ENCODE measurements at regions not wholly inside any gene's neighbourhood (a gene's known extent, or its start where the extent isn't known, plus 50 kb on each side); places are given as distances from the start of the nearest gene placed in this dataset.

DNA sequence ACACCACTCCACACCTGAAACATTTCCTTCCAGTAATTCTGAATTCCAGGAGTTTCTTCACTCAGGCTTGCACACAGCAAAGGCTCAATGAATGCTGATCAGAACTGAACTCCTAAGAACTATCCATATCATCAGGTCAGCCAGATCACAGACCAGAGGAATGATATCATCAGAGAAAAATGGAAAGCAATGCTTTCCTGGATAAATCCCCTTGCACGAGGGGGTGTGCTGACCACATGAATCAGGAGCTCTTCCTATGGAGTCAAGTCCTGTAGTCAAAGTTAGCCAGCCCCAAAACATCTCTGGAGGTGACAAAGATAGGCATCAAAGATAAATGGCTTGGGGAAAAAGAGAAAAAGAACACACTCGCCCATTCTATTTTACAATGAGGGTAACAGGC, 83.8 kb upstream of the ACVR2A start:
- Mint-ChIP-seq H3K36me3 (no peaks in the 10 kb centered on the region), H3K9me3 (peaks cover 19% of the 10 kb centered on the region), H3K4me3 (no peak overlapping the region), H3K27ac (no peak overlapping the region), H3K4me1 (peaks cover 1% of the 10 kb centered on the region), H3K27me3 (ENCODE audit: low read depth) (no peaks in the 10 kb centered on the region)
- no peak for DNase-seq (ENCODE audit: low spot score in 2 of 2, unreplicated experiment in 2 of 2)
- TF ChIP-seq, protein P1, sequence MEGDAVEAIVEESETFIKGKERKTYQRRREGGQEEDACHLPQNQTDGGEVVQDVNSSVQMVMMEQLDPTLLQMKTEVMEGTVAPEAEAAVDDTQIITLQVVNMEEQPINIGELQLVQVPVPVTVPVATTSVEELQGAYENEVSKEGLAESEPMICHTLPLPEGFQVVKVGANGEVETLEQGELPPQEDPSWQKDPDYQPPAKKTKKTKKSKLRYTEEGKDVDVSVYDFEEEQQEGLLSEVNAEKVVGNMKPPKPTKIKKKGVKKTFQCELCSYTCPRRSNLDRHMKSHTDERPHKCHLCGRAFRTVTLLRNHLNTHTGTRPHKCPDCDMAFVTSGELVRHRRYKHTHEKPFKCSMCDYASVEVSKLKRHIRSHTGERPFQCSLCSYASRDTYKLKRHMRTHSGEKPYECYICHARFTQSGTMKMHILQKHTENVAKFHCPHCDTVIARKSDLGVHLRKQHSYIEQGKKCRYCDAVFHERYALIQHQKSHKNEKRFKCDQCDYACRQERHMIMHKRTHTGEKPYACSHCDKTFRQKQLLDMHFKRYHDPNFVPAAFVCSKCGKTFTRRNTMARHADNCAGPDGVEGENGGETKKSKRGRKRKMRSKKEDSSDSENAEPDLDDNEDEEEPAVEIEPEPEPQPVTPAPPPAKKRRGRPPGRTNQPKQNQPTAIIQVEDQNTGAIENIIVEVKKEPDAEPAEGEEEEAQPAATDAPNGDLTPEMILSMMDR (IDR thresholded peaks at IDR 0.05; ENCODE audit: unreplicated experiment) = no peak

DNA sequence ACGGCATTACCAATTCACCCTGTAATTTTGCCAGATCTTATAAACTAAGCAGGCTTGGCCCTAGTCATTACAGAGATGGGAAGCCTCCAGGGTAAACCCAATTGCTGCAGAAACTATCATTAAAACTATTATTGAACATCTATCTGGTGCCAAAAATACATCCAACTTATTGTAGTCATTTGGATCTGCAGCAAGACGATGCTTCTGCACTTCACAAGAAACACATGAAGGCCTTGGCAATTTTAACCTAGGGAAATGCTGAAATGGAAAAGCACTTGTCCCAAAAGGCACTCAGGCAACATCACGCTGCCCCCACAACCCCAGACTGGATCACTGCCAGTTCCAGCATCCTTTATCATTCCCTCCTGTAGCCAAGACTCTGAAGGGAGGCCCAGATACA, 85.3 kb upstream of the ACVR2A start:
- Mint-ChIP-seq H3K4me1 (peaks cover 1% of the 10 kb centered on the region), H3K27ac (no peak overlapping the region), H3K36me3 (no peaks in the 10 kb centered on the region), H3K9me3 (peaks cover 16% of the 10 kb centered on the region), H3K27me3 (ENCODE audit: low read depth) (no peaks in the 10 kb centered on the region), H3K4me3 (no peak overlapping the region)
- TF ChIP-seq, protein P1 (IDR thresholded peaks at IDR 0.05; ENCODE audit: unreplicated experiment) = no peak
- DNase-seq (ENCODE audit: low spot score in 2 of 2, unreplicated experiment in 2 of 2) = no peak

DNA sequence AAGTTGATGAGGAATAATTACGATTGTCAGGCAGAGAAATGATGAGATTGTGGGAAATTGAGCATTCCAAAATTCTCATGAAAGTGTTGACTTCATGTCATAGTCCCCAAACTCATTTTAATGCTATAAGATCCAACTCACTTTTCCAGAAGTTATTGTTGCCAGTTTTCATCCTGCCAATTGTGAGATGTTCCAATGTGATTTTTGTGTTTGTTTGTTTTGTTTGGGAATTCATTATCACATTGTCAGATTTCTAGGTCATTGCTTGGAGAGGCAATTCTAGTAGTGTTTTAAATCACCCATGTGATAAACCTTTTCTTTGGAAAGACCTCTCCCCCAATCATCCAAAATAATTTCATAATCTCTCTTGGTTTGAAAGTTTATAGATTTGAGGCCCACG, 86.0 kb upstream of the ACVR2A start:
- H3K27ac Mint-ChIP-seq = no peak overlapping the region
- peaks cover 9% of the 10 kb centered on the region for H3K9me3 Mint-ChIP-seq
- DNase-seq (ENCODE audit: low spot score in 2 of 2, unreplicated experiment in 2 of 2) = no peak
- no peaks in the 10 kb centered on the region for H3K27me3 Mint-ChIP-seq (ENCODE audit: low read depth)
- peaks cover 1% of the 10 kb centered on the region for H3K4me1 Mint-ChIP-seq
- H3K36me3 Mint-ChIP-seq = no peaks in the 10 kb centered on the region
- TF ChIP-seq, protein P1 (IDR thresholded peaks at IDR 0.05; ENCODE audit: unreplicated experiment) = no peak
- no peak overlapping the region for H3K4me3 Mint-ChIP-seq

DNA sequence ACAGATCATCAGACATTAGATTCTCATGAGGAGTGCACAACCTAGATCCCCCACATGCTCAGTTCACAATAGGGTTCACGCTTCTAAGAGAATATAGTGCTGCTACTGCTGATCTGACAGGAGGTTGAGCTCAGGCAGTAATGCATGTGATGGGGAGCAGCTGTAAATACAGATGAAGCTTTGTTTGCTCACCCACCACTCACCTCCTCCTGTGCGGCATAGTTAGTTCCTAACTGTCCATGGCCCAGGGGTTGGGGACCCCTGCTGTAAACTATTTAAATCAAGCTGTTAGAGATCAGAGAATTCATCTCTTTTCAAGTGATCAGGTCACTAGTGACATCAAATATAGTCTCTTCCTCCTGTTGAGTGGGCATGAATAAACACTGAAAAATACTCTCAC, 88.8 kb upstream of the ACVR2A start:
- H3K36me3 Mint-ChIP-seq = no peaks in the 10 kb centered on the region
- DNase-seq (ENCODE audit: low spot score in 2 of 2, unreplicated experiment in 2 of 2) = no peak
- H3K4me1 Mint-ChIP-seq = no peaks in the 10 kb centered on the region
- TF ChIP-seq, protein P1 (IDR thresholded peaks at IDR 0.05; ENCODE audit: unreplicated experiment) = no peak
- no peak overlapping the region for H3K27ac Mint-ChIP-seq
- no peak overlapping the region for H3K4me3 Mint-ChIP-seq
- H3K9me3 Mint-ChIP-seq = no peaks in the 10 kb centered on the region
- no peaks in the 10 kb centered on the region for H3K27me3 Mint-ChIP-seq (ENCODE audit: low read depth)

DNA sequence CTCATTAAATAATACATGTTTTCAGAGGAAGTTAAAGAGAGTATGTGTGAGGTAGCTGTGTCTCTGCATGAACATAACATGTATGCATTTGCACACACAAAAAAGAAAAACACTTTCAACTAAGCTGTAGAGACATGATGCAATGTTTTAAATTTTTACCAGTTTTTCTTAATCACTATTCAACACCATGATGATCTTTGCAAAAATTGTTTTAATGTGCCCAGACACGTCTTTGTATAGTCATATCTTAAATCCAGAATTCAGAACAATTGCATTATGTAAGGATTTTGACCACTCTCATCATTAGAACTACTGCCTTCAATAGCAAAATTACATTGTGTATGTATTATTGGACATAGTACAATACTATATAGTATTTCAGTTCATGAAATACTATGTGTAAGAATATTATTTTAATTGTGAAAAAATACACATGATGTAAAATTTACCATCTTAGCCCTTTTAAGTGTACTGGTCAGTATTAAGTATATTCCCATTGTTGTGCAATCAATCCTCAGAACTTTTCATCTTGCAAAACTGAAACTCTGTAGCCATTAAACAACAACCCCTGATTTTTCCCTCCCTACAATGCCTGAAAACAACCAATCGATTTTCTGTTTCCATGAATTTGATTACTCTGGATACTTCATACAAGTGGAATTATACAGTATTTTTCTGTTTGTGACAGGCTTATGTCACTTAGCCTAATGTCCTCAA, 104.5 kb upstream of the ACVR2A start:
- TF ChIP-seq, protein P1 (IDR thresholded peaks at IDR 0.05; ENCODE audit: unreplicated experiment) = no peak
- H3K4me1 Mint-ChIP-seq = peaks cover 3% of the 10 kb centered on the region
- no peak for DNase-seq (ENCODE audit: low spot score in 2 of 2, unreplicated experiment in 2 of 2)
- no peaks in the 10 kb centered on the region for H3K36me3 Mint-ChIP-seq
- peaks cover 12% of the 10 kb centered on the region for H3K9me3 Mint-ChIP-seq
- H3K4me3 Mint-ChIP-seq = no peak overlapping the region
- no peak overlapping the region for H3K27ac Mint-ChIP-seq
- no peaks in the 10 kb centered on the region for H3K27me3 Mint-ChIP-seq (ENCODE audit: low read depth)

Data from mesothelial cell of epicardium (in vitro differentiated cells).